GM12892 (cell line): ENCODE measurements at regions not wholly inside any gene's neighbourhood (a gene's known extent, or its start where the extent isn't known, plus 50 kb on each side); places are given as distances from the start of the nearest gene placed in this dataset.

Source experiments
- POLR2A ChIP-seq: IDR thresholded peaks from 2 replicates; pipeline ENCODE4 v1.6.1; 2011; ENCODE audit warnings: low read depth, low read length, control low read depth
- TAF1 ChIP-seq: IDR thresholded peaks from 2 replicates; pipeline ENCODE4 v1.6.1; 2011; ENCODE audit warnings: low read depth, mild to moderate bottlenecking, control low read depth, low read length, borderline replicate concordance

DNA sequence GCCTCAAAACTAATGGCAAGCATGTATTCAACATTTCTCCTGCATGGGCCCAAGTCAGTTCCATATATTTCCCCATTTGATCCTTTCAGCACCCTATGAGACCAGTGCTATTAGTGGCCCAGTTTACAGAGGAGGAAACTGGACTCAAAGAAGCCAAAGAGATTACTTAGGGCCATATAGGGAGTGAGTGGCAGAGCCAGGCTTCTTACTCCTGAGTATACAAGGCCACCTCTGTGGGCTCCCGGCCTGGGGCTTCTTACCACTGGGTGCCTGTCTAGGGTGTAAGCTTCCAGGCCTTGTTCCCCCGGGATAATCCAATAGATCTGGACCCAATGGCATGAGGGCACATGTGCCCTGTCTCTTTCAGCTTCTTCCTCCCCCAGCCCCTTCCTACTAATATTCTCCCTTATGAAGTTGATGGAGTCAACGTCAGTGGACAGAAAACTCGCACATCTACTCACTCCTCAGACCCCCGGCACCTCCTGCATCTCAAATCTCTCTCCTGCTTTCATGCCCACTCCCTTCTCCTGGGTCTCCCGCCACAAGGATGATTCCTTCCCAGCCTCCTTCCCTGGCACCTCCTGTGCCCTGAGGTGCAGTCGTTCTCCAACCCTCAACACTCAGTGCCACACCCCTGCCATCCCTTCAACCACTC is 222.6 kb downstream of the ANAPC1 start:
- TF ChIP-seq TAF1 (no peak), POLR2A (no peak)
